ENCODE measurements at regions not wholly inside any gene's neighbourhood (a gene's known extent, or its start where the extent isn't known, plus 50 kb on each side); places are given as distances from the start of the nearest gene placed in this dataset.

DNA sequence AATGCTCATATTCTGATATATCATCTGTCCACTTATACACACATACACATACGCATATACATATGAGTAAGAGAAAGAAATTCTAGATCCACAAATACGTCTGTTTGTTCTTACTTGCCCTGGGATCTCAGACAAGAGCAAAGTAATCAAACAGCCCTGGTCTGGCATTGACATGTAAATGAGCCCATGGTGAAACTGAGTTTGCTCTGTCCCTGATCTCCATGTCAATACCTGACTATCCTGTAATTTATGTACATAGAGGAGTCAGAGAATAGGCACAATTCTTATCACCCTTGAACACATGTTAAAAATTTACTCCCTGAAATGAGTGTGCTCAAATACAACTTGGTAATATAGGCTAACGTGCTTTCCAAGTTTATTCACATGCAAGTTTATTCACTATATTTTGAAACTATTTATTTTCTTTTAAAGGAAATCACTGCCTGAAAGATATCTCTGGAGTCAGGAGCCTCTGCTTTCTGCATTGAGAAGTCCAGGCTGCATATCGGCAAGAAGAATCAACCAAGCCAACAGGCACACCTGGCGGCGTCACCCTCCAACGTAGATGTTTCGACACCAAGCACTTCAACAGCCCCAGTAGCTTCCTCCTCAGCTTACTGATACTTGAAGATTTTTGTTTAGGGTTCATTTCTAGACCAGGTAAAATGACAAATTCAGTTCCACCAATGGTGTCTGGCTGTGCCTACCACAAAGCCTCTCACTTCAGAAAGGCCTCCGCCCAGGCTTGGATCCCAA is 100.6 kb downstream of the CMPK2 start:
- TF ChIP-seq, protein P1, sequence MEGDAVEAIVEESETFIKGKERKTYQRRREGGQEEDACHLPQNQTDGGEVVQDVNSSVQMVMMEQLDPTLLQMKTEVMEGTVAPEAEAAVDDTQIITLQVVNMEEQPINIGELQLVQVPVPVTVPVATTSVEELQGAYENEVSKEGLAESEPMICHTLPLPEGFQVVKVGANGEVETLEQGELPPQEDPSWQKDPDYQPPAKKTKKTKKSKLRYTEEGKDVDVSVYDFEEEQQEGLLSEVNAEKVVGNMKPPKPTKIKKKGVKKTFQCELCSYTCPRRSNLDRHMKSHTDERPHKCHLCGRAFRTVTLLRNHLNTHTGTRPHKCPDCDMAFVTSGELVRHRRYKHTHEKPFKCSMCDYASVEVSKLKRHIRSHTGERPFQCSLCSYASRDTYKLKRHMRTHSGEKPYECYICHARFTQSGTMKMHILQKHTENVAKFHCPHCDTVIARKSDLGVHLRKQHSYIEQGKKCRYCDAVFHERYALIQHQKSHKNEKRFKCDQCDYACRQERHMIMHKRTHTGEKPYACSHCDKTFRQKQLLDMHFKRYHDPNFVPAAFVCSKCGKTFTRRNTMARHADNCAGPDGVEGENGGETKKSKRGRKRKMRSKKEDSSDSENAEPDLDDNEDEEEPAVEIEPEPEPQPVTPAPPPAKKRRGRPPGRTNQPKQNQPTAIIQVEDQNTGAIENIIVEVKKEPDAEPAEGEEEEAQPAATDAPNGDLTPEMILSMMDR (IDR thresholded peaks at IDR 0.05): no peak
- FAIRE-seq (no peak), ATAC-seq (no peak), DNase-seq (no peak)
- H3K4me1 ChIP-seq: no peaks in the 10 kb centered on the region
- H3K27me3 ChIP-seq: no peaks in the 10 kb centered on the region
- H3K9me3 ChIP-seq: no peaks in the 10 kb centered on the region
- WGBS, 2 donors: 92 to 95% methylated on average over 9 of the region's 9 CpGs
- H3K36me3 ChIP-seq: no peaks in the 10 kb centered on the region
- intact Hi-C loops (cut with DNase I): loop anchor here in 1 of 3 donors (5.0 kb wide), 1 partner anchor 413 kb away; no protein-coding TSS in a partner anchor
- H3K27ac ChIP-seq: no peak overlapping the region
- H3K4me3 ChIP-seq: no peak overlapping the region

DNA sequence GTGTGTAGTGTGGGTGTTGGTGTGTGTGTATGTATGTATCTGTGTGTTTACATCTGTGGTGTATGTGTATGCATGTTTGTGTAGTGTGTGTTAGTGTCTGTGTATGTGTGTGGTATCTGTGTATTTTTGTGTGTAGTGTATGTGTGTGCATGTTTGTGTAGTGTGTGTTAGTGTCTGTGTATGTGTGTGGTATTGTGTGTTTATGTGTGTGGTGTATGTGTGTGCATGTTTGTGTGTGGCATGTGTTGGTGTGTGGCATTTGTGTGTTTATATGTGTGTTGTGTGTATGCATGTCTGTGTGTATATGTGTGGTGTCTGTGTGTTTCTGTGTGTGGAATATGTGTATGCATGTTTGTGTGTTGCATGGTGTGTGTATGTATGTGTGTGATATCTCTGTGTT is 96.4 kb downstream of the CMPK2 start:
- peaks cover 0 to 10% (median 2%) of the 10 kb centered on the region in 4 donors for H3K27me3 ChIP-seq
- no peak overlapping the region for H3K27ac ChIP-seq
- no peaks in the 10 kb centered on the region for H3K9me3 ChIP-seq
- H3K36me3 ChIP-seq: no peaks in the 10 kb centered on the region
- intact Hi-C loops (cut with DNase I): loop anchor here in 1 of 3 donors (5.0 kb wide), 1 partner anchor 417 kb away; no protein-coding TSS in a partner anchor
- no peak for FAIRE-seq
- H3K4me1 ChIP-seq: no peaks in the 10 kb centered on the region
- TF ChIP-seq, protein P1 (IDR thresholded peaks at IDR 0.05): no peak
- no peak overlapping the region for H3K4me3 ChIP-seq
- no peak for ATAC-seq
- DNase-seq: no peak

DNA sequence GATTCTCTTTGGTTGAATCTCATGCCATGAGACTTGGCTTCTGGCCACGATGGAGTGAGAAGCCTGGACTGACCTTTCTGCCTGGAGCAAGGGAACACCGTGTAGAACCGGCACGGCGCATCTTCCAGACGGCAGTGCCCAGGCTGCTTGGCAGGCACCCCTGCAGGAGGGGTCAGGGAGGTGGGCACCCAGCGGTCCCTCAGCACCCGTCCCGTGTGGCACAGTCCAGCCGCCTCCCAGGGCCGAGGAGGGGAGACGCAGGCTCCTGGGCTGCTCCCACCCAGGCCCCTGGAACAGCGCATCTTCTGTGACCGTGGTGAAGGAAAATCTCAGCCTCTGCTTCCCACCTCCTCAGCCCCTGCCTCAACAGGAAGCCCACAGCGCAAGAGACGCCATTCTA is 95.7 kb downstream of the CMPK2 start:
- intact Hi-C loops (cut with DNase I): loop anchor here in 1 of 3 donors (10.0 kb wide), 1 partner anchor 415 kb away; no protein-coding TSS in a partner anchor
- no peak for ATAC-seq
- no peak for FAIRE-seq
- peak in 1 of 6 donors; percentile 56 for DNase-seq
- TF ChIP-seq, protein P1 (IDR thresholded peaks at IDR 0.05): no peak
- Histone ChIP-seq H3K9me3 (no peaks in the 10 kb centered on the region), H3K4me1 (no peaks in the 10 kb centered on the region), H3K36me3 (no peaks in the 10 kb centered on the region), H3K27ac (no peak overlapping the region), H3K27me3 (peaks cover 0 to 10% (median 2%) of the 10 kb centered on the region in 4 donors), H3K4me3 (no peak overlapping the region)
- 74 to 81% methylated on average over 15 to 16 of the region's 16 CpGs for WGBS, 2 donors

DNA sequence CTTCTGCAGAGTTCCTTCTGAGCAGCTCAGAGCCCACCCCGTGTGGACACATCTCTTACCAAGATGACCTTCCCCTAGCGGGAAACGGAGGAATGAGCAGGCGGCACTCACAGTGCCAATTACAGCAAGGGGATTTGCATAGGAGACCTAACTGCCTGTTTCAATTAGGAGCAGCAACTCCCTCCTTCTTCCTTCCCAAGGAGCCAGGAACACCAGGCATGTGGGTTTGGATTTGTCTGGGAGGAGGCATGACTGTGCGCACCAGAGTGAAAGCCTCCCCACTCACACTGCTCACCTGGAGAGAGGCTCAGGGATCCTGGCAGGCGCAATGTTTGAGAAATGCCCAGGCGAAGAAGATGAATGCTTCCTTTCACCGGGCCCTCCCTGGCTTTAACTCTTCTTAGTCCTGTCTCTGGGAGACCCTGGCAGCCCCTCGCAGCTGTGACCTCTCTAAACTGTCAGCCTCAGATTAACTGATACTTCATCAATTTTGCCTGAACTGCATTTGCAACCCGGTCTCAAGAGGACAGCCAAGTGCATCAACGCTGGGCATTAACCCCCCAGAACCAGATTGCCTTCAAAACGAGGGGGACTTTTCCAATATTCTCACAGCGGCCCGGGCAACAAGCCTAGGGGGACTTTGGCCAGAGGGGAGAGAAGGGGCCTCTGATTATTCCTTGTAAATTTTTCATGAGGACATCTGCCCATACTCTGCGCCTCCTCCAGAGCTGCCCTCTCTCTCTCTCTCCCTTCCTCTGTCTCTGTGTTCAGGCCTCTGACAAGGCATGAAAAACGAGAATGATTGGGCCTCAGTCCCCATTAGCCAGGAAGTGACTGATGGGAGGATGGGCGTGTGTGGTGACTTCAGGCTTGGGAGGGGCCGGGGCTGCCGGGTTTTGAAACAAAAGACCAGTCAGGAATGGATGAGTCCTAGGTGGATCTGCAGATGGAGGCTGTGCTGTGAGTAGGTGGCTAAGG is 93.8 kb downstream of the CMPK2 start:
- Histone ChIP-seq H3K27me3 (peaks cover 0 to 20% (median 2%) of the 10 kb centered on the region in 4 donors), H3K9me3 (no peaks in the 10 kb centered on the region), H3K27ac (no peak overlapping the region), H3K36me3 (no peaks in the 10 kb centered on the region), H3K4me1 (no peaks in the 10 kb centered on the region), H3K4me3 (no peak overlapping the region)
- no peak for FAIRE-seq
- 48 to 55% methylated on average over 19 of the region's 19 CpGs for WGBS, 2 donors
- TF ChIP-seq, protein P1 (IDR thresholded peaks at IDR 0.05): no peak
- intact Hi-C loops (cut with DNase I): loop anchor here in 1 of 3 donors (10.0 kb wide), 1 partner anchor 417 kb away; no protein-coding TSS in a partner anchor
- DNase-seq: no peak
- ATAC-seq: no peak

Measured in pancreas (tissue), 10 donors.